Parathyroid adenoma (tissue), 2 donors: ENCODE measurements at regions not wholly inside any gene's neighbourhood (a gene's known extent, or its start where the extent isn't known, plus 50 kb on each side); places are given as distances from the start of the nearest gene placed in this dataset.

Experiments used
- H2AFZ ChIP-seq: fragments of 300-600 bp; sonication (generic); one replicate; pipeline ENCODE4 v1.7.0; 2017; ENCODE audit warnings: antibody characterized with exemption, mild to moderate bottlenecking
- H3K27ac ChIP-seq: fragments of 300-600 bp; sonication (generic); one replicate; pipeline ENCODE4 v1.7.0; 2017
- H3K27me3 ChIP-seq: fragments of 300-600 bp; sonication (generic); one replicate; pipeline ENCODE4 v1.7.0; 2017; ENCODE audit warnings: low read length; ENCODE audit not compliant: control insufficient read depth, insufficient read depth
- H3K36me3 ChIP-seq: fragments of 300-600 bp; sonication (generic); one replicate; pipeline ENCODE4 v1.7.0; 2017; ENCODE audit warnings: low read length; ENCODE audit not compliant: control insufficient read depth, insufficient read depth
- H3K4me1 ChIP-seq: fragments of 300-600 bp; sonication (generic); one replicate; pipeline ENCODE4 v1.7.0; 2017; ENCODE audit warnings: control low read depth
- H3K4me2 ChIP-seq: fragments of 300-600 bp; sonication (generic); one replicate; pipeline ENCODE4 v1.7.0; 2017; ENCODE audit warnings: low read length
- H3K4me3 ChIP-seq: fragments of 300-600 bp; sonication (generic); one replicate; pipeline ENCODE4 v1.7.0; 2017; ENCODE audit warnings: low read depth, low read length
- H3K79me2 ChIP-seq: fragments of 300-600 bp; sonication (generic); one replicate; pipeline ENCODE4 v1.7.0; 2017; ENCODE audit warnings: control low read depth
- H3K9ac ChIP-seq: fragments of 300-600 bp; sonication (generic); one replicate; pipeline ENCODE4 v1.7.0; 2017; ENCODE audit warnings: mild to moderate bottlenecking
- H3K9me3 ChIP-seq: fragments of 300-600 bp; sonication (generic); one replicate; pipeline ENCODE4 v1.7.0; 2017; ENCODE audit warnings: low read length; ENCODE audit not compliant: control insufficient read depth
- TF ChIP-seq, protein P1 (sequence below): fragments of 300-600 bp; sonication (generic); IDR thresholded peaks from one replicate; pipeline ENCODE4 v1.7.0; 2017; ENCODE audit warnings: antibody characterized with exemption, mild to moderate bottlenecking
- donor health status: primary hyperparathyroidism.

DNA sequence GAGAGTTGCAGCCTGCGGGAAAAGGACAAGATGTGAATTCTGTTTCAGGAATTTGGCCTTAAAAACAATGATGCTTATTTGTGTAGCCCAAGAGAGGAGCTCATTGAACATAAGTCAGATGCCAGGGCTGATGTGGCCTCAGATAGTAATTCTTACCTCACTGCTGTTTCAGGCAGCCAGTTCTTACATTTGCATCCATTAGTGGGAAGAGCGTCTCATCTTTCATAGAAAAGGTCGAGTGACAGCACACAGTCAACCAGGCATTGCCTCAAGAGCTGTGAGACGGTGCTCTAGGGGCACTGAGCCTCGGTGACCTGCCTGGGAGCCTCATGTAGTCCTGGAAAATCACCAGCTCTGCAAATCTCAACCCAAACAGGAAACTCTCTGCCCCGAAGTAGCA, 174.9 kb upstream of the FRG1 start:
- H3K9ac ChIP-seq = no peak overlapping the region
- no peak overlapping the region for H3K4me2 ChIP-seq
- H3K9me3 ChIP-seq = no peaks in the 10 kb centered on the region
- H3K79me2 ChIP-seq = no peaks in the 10 kb centered on the region
- no peak overlapping the region for H3K4me3 ChIP-seq
- no peak overlapping the region for H2AFZ ChIP-seq
- no peaks in the 10 kb centered on the region for H3K27me3 ChIP-seq
- H3K36me3 ChIP-seq = no peaks in the 10 kb centered on the region
- no peak overlapping the region for H3K27ac ChIP-seq
- TF ChIP-seq, protein P1, sequence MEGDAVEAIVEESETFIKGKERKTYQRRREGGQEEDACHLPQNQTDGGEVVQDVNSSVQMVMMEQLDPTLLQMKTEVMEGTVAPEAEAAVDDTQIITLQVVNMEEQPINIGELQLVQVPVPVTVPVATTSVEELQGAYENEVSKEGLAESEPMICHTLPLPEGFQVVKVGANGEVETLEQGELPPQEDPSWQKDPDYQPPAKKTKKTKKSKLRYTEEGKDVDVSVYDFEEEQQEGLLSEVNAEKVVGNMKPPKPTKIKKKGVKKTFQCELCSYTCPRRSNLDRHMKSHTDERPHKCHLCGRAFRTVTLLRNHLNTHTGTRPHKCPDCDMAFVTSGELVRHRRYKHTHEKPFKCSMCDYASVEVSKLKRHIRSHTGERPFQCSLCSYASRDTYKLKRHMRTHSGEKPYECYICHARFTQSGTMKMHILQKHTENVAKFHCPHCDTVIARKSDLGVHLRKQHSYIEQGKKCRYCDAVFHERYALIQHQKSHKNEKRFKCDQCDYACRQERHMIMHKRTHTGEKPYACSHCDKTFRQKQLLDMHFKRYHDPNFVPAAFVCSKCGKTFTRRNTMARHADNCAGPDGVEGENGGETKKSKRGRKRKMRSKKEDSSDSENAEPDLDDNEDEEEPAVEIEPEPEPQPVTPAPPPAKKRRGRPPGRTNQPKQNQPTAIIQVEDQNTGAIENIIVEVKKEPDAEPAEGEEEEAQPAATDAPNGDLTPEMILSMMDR = no peak
- peaks cover 3% of the 10 kb centered on the region for H3K4me1 ChIP-seq

DNA sequence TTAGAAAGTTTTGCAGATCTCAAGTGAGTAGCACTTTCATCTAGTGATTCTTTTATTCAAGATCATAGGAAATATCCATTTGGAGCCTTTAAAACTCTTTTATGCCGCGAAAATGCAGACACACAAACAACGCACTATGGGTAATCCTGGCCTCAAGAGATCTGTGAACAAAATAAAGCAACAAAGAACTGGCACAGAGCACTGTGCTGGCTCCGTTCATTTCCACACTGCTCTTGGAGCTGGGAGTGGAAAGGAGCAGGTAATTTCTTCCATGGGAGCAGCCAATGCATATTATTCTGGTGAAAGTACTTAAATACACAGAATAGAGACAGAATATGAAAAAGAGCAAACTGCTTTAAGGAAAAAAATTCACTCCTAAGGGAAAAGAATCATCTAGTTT, 172.7 kb upstream of the FRG1 start:
- Histone ChIP-seq H3K79me2 (no peaks in the 10 kb centered on the region), H3K27me3 (no peaks in the 10 kb centered on the region), H3K36me3 (no peaks in the 10 kb centered on the region), H3K9me3 (no peaks in the 10 kb centered on the region), H3K4me3 (no peak overlapping the region), H3K4me2 (no peak overlapping the region), H3K9ac (no peak overlapping the region), H3K4me1 (peaks cover 3% of the 10 kb centered on the region), H2AFZ (no peak overlapping the region), H3K27ac (no peak overlapping the region)
- TF ChIP-seq, protein P1 = no peak

DNA sequence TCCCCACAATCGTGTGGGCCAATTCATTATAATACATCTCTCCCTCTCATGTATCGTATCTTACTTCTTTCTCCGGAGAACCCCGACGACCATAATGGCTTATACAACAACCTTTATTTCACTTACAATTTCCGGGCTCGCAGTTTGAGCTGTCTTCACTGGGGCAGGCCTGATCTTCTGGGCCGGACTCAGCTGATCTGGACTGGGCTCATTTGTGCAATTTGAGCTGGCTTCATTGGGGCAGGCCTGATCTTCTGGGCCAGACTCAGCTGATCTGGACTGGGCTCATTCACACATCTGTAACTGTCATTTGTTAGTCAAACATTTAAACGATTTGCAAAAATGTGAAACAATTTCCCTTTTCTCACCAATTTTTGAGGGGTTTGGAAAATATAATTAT, 171.5 kb upstream of the FRG1 start:
- no peak overlapping the region for H2AFZ ChIP-seq

DNA sequence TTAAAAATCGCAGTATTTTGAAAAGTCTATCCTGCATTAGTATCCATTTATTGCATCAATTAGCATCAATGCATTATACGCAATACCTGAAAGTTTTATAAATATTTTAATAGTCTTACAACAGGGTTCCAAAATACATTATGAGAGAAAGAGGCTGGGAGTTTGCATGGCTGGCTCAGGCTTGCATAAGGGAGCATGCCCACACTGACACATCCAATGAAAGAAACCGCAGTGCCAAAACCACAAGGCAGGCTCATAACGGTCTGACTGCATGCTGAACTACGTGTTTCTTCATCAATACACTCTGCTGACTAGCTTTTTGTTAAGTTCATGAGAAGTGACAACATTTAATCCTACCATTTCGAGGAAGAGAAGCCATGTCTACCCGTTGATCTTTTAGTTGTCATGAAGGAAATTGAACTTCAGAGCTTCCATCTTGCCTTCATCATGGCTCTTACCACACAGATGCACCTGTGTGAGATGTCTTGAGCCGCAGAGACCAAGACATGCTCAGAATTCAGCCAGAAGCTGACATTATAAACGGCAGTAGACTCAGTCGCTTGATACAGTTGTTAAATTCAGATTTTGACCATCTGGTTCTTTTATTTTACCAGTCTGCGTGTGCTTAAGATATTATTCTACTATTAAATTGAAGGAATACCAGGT, 168.8 kb upstream of the FRG1 start:
- TF ChIP-seq, protein P1 = no peak
- Histone ChIP-seq H3K4me1 (no peaks in the 10 kb centered on the region), H3K79me2 (no peaks in the 10 kb centered on the region), H3K27ac (no peak overlapping the region), H2AFZ (no peak overlapping the region), H3K27me3 (no peaks in the 10 kb centered on the region), H3K4me3 (no peak overlapping the region), H3K4me2 (no peak overlapping the region), H3K36me3 (no peaks in the 10 kb centered on the region), H3K9ac (no peak overlapping the region), H3K9me3 (no peaks in the 10 kb centered on the region)

More for the DNA sequence above, 171.5 kb upstream of the FRG1 start:
- Histone ChIP-seq H3K9ac (no peak overlapping the region), H3K4me3 (no peak overlapping the region), H3K36me3 (no peaks in the 10 kb centered on the region), H3K9me3 (no peaks in the 10 kb centered on the region), H3K27me3 (no peaks in the 10 kb centered on the region), H3K4me1 (peaks cover 3% of the 10 kb centered on the region), H3K79me2 (no peaks in the 10 kb centered on the region), H3K4me2 (no peak overlapping the region), H3K27ac (no peak overlapping the region)
- TF ChIP-seq, protein P1 = no peak

DNA sequence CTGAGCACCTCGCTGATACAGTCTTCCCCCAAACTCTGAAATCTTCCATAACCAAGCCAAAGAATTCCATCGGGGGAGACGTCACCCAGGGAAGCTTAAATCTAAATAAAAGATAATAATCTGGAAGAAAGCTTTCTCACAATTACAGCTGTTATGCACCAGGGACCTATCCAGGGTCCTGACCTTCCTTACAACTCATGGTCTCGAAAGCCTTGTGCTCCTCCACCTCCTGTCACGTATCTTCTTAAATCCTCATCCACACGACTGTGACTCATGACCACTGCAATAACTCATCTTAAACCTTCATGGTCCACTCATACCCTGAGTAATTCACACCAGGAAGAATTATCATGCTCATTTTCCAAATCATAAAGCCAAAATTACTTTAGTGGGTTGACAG, 166.8 kb upstream of the FRG1 start:
- no peak overlapping the region for H3K9ac ChIP-seq
- no peak overlapping the region for H3K4me2 ChIP-seq
- no peak overlapping the region for H3K4me3 ChIP-seq
- no peak overlapping the region for H3K27ac ChIP-seq
- TF ChIP-seq, protein P1 = no peak
- no peaks in the 10 kb centered on the region for H3K36me3 ChIP-seq
- H2AFZ ChIP-seq = no peak overlapping the region
- no peaks in the 10 kb centered on the region for H3K4me1 ChIP-seq
- H3K79me2 ChIP-seq = no peaks in the 10 kb centered on the region
- H3K9me3 ChIP-seq = no peaks in the 10 kb centered on the region
- H3K27me3 ChIP-seq = no peaks in the 10 kb centered on the region
